ENCODE measurements at regions not wholly inside any gene's neighbourhood (a gene's known extent, or its start where the extent isn't known, plus 50 kb on each side); places are given as distances from the start of the nearest gene placed in this dataset.

DNA sequence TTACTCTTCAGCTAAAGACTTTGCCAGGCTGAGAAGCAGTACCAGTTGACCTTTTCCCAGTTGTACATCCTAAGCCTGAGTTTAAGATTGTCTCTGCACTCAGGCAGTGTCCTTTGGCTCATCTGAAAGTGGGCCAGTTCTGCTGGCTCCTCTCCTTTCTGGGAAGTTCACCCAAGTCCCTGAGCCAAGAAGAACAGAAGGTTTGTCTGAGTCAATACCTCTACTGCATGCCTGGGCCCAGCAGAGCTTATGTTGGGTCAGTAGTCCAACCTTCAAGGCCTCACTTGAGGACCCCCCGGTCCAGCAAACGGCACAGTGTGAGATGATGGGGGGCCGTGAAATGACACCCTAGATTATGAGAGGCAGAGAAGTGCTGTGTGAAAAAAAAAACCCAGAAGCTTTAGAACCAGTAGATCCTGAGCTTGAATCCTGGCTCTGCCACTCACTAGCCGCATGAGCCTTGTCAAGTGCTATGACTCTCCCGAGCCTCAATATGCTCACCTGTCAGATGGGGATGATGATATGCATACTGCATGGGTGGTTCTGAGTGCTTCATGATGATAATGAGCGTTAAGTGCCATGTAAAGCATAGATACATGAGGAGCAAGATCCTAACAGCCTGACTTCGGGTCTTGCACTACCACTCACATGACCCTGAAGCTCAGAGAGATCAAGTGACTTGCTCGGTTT lies 156.0 kb downstream of the MACROH2A1 start:
- peaks cover 52% of the 10 kb centered on the region for H3K27me3 Mint-ChIP-seq
- no peak overlapping the region for H3K4me3 Mint-ChIP-seq
- H3K4me1 Mint-ChIP-seq = no peaks in the 10 kb centered on the region
- H3K9me3 Mint-ChIP-seq = no peaks in the 10 kb centered on the region
- H3K27ac Mint-ChIP-seq = no peak overlapping the region
- no peak for DNase-seq
- no peaks in the 10 kb centered on the region for H3K36me3 Mint-ChIP-seq
- CTCF ChIA-PET = interaction anchor here (0.6 kb wide), 1 partner anchor 91 kb away, joined by 3 read pairs; no protein-coding TSS in a partner anchor

DNA sequence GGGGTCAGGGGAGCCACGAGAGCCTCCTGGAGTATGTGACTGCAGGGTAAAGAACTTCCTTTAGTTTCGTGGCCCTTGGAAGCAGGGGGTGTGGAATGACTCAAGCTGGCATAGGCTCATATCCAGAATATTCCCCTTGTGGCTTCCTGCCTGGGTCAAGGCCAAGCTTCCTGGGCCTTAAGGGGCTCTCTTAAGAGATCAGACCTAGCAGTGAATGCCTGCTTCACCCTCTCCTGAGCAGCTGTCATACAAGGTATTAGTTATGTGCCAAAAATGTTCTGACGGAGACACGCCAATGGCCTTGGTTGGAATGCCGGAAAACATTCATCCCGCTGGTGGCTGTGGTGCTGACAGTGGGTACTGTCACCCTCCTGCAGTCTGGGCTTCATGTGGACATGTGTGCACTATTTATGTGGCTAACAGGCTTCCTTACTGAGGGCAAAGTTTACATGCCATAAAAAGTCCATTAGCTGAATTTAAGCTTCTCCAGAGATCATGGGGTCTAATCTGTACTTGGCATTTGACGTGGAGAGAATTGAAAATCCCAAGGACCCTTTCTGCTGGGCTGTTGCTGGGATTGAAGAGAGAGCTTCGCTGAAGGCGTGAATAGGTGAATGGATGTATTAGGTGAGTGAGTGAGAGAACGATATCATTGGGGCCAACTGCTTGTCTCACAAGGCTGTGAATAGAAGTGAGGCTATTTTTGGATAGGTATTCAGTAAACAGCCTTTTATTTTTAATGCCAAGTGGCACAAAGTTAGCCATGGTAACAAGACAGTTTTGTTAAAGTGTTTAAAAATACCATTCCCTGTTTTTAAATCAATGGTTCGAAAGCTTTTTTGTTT lies 156.8 kb downstream of the MACROH2A1 start:
- no peaks in the 10 kb centered on the region for H3K9me3 Mint-ChIP-seq
- CTCF ChIA-PET = interaction anchor here (0.6 kb wide), 1 partner anchor 91 kb away, joined by 3 read pairs; no protein-coding TSS in a partner anchor
- H3K4me1 Mint-ChIP-seq = no peaks in the 10 kb centered on the region
- no peak for DNase-seq
- H3K27me3 Mint-ChIP-seq = peaks cover 51% of the 10 kb centered on the region
- H3K27ac Mint-ChIP-seq = no peak overlapping the region
- H3K4me3 Mint-ChIP-seq = no peak overlapping the region
- no peaks in the 10 kb centered on the region for H3K36me3 Mint-ChIP-seq

DNA sequence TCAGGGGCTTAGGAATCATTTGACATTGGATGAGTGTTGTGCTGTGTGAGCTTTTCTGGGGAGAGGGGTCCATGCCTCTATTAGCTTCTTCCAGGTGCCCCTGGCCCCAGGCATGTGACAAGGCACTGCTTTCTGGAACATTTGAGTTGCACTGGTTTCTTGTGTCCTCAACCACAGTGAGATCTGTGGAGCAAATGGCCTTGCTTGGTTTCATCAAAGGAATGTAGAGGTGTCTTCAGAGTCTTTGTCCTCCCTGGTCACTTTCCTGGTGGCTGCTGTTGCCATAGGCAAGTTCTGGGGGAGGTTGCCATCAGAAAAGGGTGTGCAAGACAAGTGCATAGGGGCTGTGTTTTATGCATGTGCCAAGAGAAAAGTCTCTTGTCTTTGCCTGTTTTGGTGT lies 157.5 kb downstream of the MACROH2A1 start:
- no peaks in the 10 kb centered on the region for H3K9me3 Mint-ChIP-seq
- DNase-seq = no peak
- H3K27ac Mint-ChIP-seq = no peak overlapping the region
- H3K27me3 Mint-ChIP-seq = peaks cover 51% of the 10 kb centered on the region
- H3K4me1 Mint-ChIP-seq = no peaks in the 10 kb centered on the region
- CTCF ChIA-PET = interaction anchor here (1.0 kb wide), 1 partner anchor 91 kb away, joined by 3 read pairs; no protein-coding TSS in a partner anchor
- no peaks in the 10 kb centered on the region for H3K36me3 Mint-ChIP-seq
- H3K4me3 Mint-ChIP-seq = no peak overlapping the region

DNA sequence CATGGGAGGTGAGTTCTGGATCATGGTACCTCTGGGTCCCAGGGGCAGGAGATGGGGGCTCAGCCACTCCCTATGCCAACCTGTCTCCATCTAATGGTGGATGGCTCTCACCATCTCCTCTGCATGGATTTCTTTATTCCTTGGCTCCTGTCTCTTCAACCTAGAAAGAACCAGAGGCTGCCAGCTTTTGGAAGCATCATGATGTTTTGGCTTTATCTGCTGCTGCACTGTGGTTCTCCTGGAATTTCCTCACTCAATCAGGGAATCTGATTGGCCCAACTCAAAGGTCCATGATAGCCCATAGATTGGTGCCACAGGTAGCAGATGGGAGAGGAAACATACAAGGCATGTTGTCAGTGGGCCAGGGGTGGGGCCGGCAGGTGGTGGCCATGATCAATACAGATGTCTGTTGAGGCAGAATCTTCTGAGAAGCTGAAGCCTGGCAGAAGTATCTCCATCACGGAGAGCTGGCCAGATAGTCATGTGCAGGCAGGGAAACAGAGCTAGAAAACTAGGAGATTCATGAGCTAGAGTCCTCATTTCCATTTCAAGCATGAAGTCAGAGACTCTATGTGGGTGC lies 158.2 kb downstream of the MACROH2A1 start:
- peaks cover 54% of the 10 kb centered on the region for H3K27me3 Mint-ChIP-seq
- CTCF ChIA-PET = interaction anchor here (1.0 to 1.2 kb wide), 2 partner anchors 39 to 91 kb away, joined by 3 read pairs; no protein-coding TSS in a partner anchor
- no peak overlapping the region for H3K4me3 Mint-ChIP-seq
- H3K36me3 Mint-ChIP-seq = no peaks in the 10 kb centered on the region
- DNase-seq = no peak
- H3K9me3 Mint-ChIP-seq = no peaks in the 10 kb centered on the region
- H3K4me1 Mint-ChIP-seq = no peaks in the 10 kb centered on the region
- no peak overlapping the region for H3K27ac Mint-ChIP-seq

- no peaks in the 10 kb centered on the region for H3K36me3 Mint-ChIP-seq
- peak overlapping the region; percentile 4 for H3K27ac Mint-ChIP-seq
- no peak overlapping the region for H3K4me3 Mint-ChIP-seq
- H3K27me3 Mint-ChIP-seq = peaks cover 51% of the 10 kb centered on the region
- H3K9me3 Mint-ChIP-seq = no peaks in the 10 kb centered on the region
- no peak for DNase-seq
- H3K4me1 Mint-ChIP-seq = no peaks in the 10 kb centered on the region
- CTCF ChIA-PET = interaction anchor here (1.2 kb wide), 1 partner anchor 38 kb away, joined by 3 read pairs; no protein-coding TSS in a partner anchor
These were observed 158.8 kb downstream of the MACROH2A1 start for GRCh38 chr5:135240283-135240633.

DNA sequence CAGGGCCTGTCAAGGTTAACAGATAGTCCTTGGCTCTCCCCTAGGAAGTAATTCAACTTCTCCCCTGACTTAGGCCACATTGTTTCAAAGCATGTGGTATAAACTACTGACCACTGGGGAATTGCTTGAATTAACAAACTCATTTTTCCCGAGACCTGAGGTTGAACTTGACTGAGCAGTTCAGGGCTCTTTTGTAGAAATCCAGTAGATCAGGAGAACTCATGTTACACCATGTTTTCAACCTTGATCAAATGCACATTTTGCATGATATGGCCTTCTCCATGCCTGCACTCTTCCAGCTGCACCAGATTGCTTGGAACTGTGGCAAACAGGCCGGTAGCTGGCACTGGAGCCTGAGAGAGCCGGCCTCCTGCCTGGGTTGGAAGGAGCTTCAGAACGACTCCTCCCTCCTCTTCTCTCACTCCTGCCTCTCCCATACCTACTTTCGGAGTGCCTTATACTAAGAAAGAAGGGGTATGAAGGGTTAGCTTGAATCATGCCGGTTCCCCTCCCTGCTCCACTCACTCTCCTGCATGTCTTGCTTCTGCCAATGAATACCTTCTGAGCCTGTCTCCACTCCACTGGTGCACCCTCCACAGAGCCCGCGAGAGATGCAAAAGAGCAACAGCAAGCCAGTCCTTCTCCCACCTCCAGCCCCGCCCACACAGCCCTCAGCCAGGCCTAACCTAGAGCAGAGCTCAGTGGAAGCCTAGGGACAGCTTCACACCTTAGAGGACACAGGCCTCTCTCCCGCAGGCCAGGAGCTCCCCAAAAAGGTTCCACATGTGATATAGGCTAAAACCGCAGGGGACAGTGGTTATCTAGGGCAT lies 159.4 kb downstream of the MACROH2A1 start:
- Mint-ChIP-seq H3K27me3 (peaks cover 51% of the 10 kb centered on the region), H3K4me3 (no peak overlapping the region), H3K27ac (peak overlapping the region; percentile 4), H3K36me3 (no peaks in the 10 kb centered on the region), H3K4me1 (no peaks in the 10 kb centered on the region), H3K9me3 (no peaks in the 10 kb centered on the region)
- CTCF ChIA-PET = interaction anchor here (1.2 kb wide), 1 partner anchor 38 kb away, joined by 3 read pairs; no protein-coding TSS in a partner anchor
- no peak for DNase-seq

DNA sequence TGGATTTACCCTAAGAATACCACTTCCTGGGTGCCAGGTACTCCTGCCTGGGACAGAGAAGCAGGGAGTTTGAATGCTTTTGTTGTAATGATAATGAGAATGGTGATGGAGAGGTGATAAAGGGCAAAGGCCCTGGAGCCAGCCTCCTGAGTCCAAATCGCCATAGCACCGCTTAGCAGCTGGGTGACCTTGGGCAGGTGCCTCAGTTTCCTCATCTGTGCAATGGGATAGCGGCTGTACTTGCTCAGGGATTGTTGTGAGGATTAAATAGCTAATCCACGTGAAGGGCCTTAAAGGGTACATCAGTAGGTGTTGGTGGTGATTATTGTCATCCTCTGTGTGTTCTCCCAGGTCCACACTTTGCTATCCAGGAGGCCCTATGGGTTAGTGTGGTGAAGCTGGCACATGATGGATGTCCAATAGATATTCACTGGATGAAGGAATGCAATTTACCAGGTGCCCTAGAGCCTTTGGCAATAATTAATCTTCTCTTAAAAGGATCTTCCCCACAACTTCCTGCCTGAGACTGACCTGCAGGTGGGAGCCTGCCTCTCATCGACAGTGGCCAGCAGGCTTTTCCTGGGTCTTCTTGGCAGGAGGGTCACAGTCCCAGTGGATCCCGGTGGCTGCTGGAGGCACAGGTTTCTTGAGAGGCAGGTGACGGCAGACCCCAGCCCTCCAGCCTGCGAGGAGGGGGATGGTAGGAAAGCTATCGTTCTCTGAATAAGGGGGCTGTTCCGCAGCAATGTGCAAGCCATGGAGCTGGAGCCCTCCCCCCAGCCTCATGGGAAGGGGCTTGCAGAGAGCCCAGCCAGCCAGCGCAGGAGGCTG lies 160.2 kb downstream of the MACROH2A1 start:
- H3K4me3 Mint-ChIP-seq = no peak overlapping the region
- H3K27ac Mint-ChIP-seq = no peak overlapping the region
- H3K4me1 Mint-ChIP-seq = no peaks in the 10 kb centered on the region
- CTCF ChIA-PET = no interaction called here
- H3K9me3 Mint-ChIP-seq = no peaks in the 10 kb centered on the region
- DNase-seq = no peak
- H3K27me3 Mint-ChIP-seq = peaks cover 46% of the 10 kb centered on the region
- no peaks in the 10 kb centered on the region for H3K36me3 Mint-ChIP-seq

DNA sequence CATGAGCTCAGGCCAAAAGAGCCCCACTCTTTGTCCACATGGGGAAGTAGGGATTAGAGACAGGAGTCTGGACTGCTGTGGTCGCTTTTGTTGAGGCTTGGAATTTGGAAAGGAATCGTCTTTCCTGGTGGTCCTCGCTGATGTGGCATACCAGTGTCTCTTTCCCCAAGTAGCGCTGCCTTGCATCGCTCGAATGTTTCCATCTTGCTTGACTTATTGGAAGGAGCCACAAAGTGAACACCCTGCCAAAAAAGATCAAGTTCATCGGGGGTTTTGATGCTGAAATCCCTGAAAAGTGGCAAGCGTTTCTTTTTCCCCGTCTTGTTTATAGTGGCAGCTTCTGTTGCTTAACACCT lies 161.3 kb downstream of the MACROH2A1 start:
- no peaks in the 10 kb centered on the region for H3K4me1 Mint-ChIP-seq

GRCh38 chr5:135236908-135237747 lies 161.9 kb downstream of the MACROH2A1 start:
- peaks cover 54% of the 10 kb centered on the region for H3K27me3 Mint-ChIP-seq
- H3K27ac Mint-ChIP-seq = no peak overlapping the region
- no peaks in the 10 kb centered on the region for H3K4me1 Mint-ChIP-seq
- no peak overlapping the region for H3K4me3 Mint-ChIP-seq
- H3K9me3 Mint-ChIP-seq = no peaks in the 10 kb centered on the region
- CTCF ChIA-PET = interaction anchor here (0.6 to 1.5 kb wide), 3 partner anchors 31 to 56 kb away, joined by 3 to 4 read pairs (median 3); no protein-coding TSS in a partner anchor
- H3K36me3 Mint-ChIP-seq = no peaks in the 10 kb centered on the region
- no peak for DNase-seq

More for the DNA sequence above, 161.3 kb downstream of the MACROH2A1 start:
- Mint-ChIP-seq H3K27me3 (peaks cover 54% of the 10 kb centered on the region), H3K36me3 (no peaks in the 10 kb centered on the region), H3K4me3 (no peak overlapping the region), H3K9me3 (no peaks in the 10 kb centered on the region), H3K27ac (no peak overlapping the region)
- CTCF ChIA-PET = interaction anchor here (1.4 kb wide), 1 partner anchor 32 kb away, joined by 4 read pairs; no protein-coding TSS in a partner anchor
- no peak for DNase-seq

- Mint-ChIP-seq H3K4me3 (no peak overlapping the region), H3K9me3 (no peaks in the 10 kb centered on the region), H3K27ac (no peak overlapping the region), H3K4me1 (no peaks in the 10 kb centered on the region), H3K27me3 (peaks cover 47% of the 10 kb centered on the region), H3K36me3 (no peaks in the 10 kb centered on the region)
- CTCF ChIA-PET = interaction anchor here (0.6 to 1.5 kb wide), 3 partner anchors 30 to 55 kb away, joined by 3 to 4 read pairs (median 3); no protein-coding TSS in a partner anchor
- DNase-seq = no peak
These were observed 162.7 kb downstream of the MACROH2A1 start for GRCh38 chr5:135236228-135236907.

DNA sequence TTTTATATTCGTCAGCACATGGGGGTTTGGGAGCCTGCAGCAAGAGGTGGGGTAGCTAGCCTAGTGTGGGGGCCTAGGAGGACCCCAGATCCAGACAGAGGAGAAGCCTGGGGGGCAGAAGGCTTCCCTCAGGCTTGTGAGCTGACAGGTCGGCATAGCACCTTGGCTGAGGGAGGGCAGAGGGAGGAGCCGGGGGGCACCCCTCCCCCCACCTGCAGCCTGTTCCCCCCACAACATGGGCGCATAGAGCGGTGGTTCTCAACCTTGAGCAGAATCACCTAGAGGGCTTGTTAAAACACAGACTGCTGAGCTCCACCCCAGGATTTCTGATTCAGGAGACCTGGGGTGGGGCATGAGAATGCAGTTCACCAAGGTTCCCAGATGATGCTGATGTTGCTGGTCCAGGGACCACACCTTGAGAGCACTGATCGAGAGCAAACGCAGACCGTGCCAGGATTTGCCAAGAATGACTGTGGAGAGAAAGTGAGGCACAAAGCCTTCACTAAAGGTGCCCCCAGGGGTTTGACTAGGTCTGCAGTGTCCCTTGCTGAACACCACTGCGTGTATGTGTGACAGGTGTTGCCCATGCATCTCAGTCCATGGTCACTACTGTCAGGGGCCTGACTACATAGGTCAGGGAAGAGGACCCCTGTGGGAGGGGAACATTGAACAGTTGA lies 163.3 kb downstream of the MACROH2A1 start:
- no peaks in the 10 kb centered on the region for H3K9me3 Mint-ChIP-seq
- H3K4me3 Mint-ChIP-seq = no peak overlapping the region
- no peaks in the 10 kb centered on the region for H3K4me1 Mint-ChIP-seq
- no peak for DNase-seq
- H3K27me3 Mint-ChIP-seq = peaks cover 40% of the 10 kb centered on the region
- CTCF ChIA-PET = interaction anchor here (0.7 to 1.5 kb wide), 2 partner anchors 44 to 189 kb away, joined by 3 read pairs; no protein-coding TSS in a partner anchor
- H3K36me3 Mint-ChIP-seq = no peaks in the 10 kb centered on the region
- no peak overlapping the region for H3K27ac Mint-ChIP-seq

Measured in activated naive CD4-positive, alpha-beta T cell treated with anti-CD3 and anti-CD28 coated beads, Interleukin-2, amount 10 ng/mL, durations not matched to agents 7 days and 5 days (primary cell).